NCI-H748 (cell line): ENCODE measurements at regions not wholly inside any gene's neighbourhood (a gene's known extent, or its start where the extent isn't known, plus 50 kb on each side); places are given as distances from the start of the nearest gene placed in this dataset.

Experiments used
- DNase-seq: peaks from one replicate; lab custom pipeline; 2025; ENCODE audit not compliant: unreplicated experiment; lab: John Stamatoyannopoulos, UW

- no peak for DNase-seq
These were observed 1599.6 kb downstream of the SLITRK5 start for GRCh38 chr13:89270736-89271135.

GRCh38 chr13:89279374-89279773 is 1608.2 kb downstream of the SLITRK5 start:
- DNase-seq, result no peak

- no peak for DNase-seq
These were observed 1610.2 kb downstream of the SLITRK5 start for GRCh38 chr13:89281331-89281730.

- no peak for DNase-seq
These were observed 1611.1 kb downstream of the SLITRK5 start for GRCh38 chr13:89282241-89282640.

GRCh38 chr13:89287381-89287780 is 1616.2 kb downstream of the SLITRK5 start:
- no peak for DNase-seq

GRCh38 chr13:89294115-89294867 is 1623.1 kb downstream of the SLITRK5 start:
- DNase-seq, result no peak

GRCh38 chr13:89307278-89307677 is 1636.1 kb downstream of the SLITRK5 start:
- no peak for DNase-seq

GRCh38 chr13:89310943-89311672 is 1639.9 kb downstream of the SLITRK5 start:
- peak; percentile 16 for DNase-seq

- DNase-seq, result no peak
These were observed 1644.1 kb downstream of the SLITRK5 start for GRCh38 chr13:89315287-89315686.

GRCh38 chr13:89322466-89322865 is 1651.3 kb downstream of the SLITRK5 start:
- no peak for DNase-seq

- DNase-seq, result no peak
These were observed 1653.4 kb downstream of the SLITRK5 start for GRCh38 chr13:89324582-89324981.

GRCh38 chr13:89343165-89343564 is 1672.0 kb downstream of the SLITRK5 start:
- no peak for DNase-seq

- DNase-seq, result no peak
These were observed 1681.2 kb downstream of the SLITRK5 start for GRCh38 chr13:89352384-89352783.

GRCh38 chr13:89361909-89362308 is 1690.7 kb downstream of the SLITRK5 start:
- DNase-seq, result peak; percentile 31

GRCh38 chr13:89363144-89363543 is 1692.0 kb downstream of the SLITRK5 start:
- no peak for DNase-seq

- DNase-seq, result no peak
These were observed 1701.0 kb downstream of the SLITRK5 start for GRCh38 chr13:89372193-89372592.

- DNase-seq, result no peak
These were observed 1704.7 kb downstream of the SLITRK5 start for GRCh38 chr13:89375839-89376238.

GRCh38 chr13:89380101-89380500 is 1708.9 kb downstream of the SLITRK5 start:
- peak; percentile 84 for DNase-seq

- DNase-seq, result no peak
These were observed 1711.8 kb downstream of the SLITRK5 start for GRCh38 chr13:89382981-89383380.

GRCh38 chr13:89383891-89384290 is 1712.7 kb downstream of the SLITRK5 start:
- DNase-seq, result no peak

GRCh38 chr13:89393758-89394304 is 1722.7 kb downstream of the SLITRK5 start:
- DNase-seq, result peak; percentile 26

- DNase-seq, result no peak
These were observed 1730.1 kb downstream of the SLITRK5 start for GRCh38 chr13:89401264-89401675.
